MM.1S (cell line): ENCODE measurements at regions not wholly inside any gene's neighbourhood (a gene's known extent, or its start where the extent isn't known, plus 50 kb on each side); places are given as distances from the start of the nearest gene placed in this dataset.

ENCODE experiments used
- DNase-seq: peaks from one replicate; pipeline ENCODE4 v3.0.0-alpha.2; 2015
- H2AFZ ChIP-seq: fragments of 300-600 bp; sonication (generic); 2 replicates; pipeline ENCODE4 v1.6.0; 2016; ENCODE audit warnings: antibody characterized with exemption, low read length
- H3F3A ChIP-seq: fragments of 300-600 bp; sonication (generic); 2 replicates; pipeline ENCODE4 v1.6.1; 2016; ENCODE audit warnings: mild to moderate bottlenecking, antibody characterized with exemption, low read length, moderate library complexity, mixed read lengths; ENCODE audit not compliant: insufficient read depth
- H3K27ac ChIP-seq: fragments of 300-600 bp; sonication (generic); 2 replicates; pipeline ENCODE4 v1.5.1; 2016; ENCODE audit warnings: mild to moderate bottlenecking, low read length
- H3K27me3 ChIP-seq: fragments of 300-600 bp; sonication (generic); replicated peaks from 2 replicates; pipeline ENCODE4 v1.6.0; 2016; ENCODE audit warnings: low read length; ENCODE audit not compliant: insufficient read depth
- H3K36me3 ChIP-seq: fragments of 300-600 bp; sonication (generic); replicated peaks from 2 replicates; pipeline ENCODE4 v1.6.1; 2016; ENCODE audit warnings: mild to moderate bottlenecking, low read length, mixed read lengths; ENCODE audit not compliant: insufficient read depth
- H3K4me1 ChIP-seq: fragments of 300-600 bp; sonication (generic); 2 replicates; pipeline ENCODE4 v1.6.1; 2016; ENCODE audit warnings: low read length, mixed read lengths
- H3K4me2 ChIP-seq: fragments of 300-600 bp; sonication (generic); 2 replicates; pipeline ENCODE4 v1.6.0; 2016; ENCODE audit warnings: low read depth, low read length
- H3K4me3 ChIP-seq: fragments of 300-600 bp; sonication (generic); 2 replicates; pipeline ENCODE4 v1.5.1; 2016; ENCODE audit warnings: low read length, mixed read lengths
- H3K79me2 ChIP-seq: fragments of 300-600 bp; sonication (generic); 2 replicates; pipeline ENCODE4 v1.6.1; 2016; ENCODE audit warnings: mixed run types, low read length, mixed read lengths
- H3K9ac ChIP-seq: fragments of 300-600 bp; sonication (generic); 2 replicates; pipeline ENCODE4 v1.6.1; 2016; ENCODE audit warnings: low read length, mixed read lengths
- H3K9me2 ChIP-seq: fragments of 300-600 bp; sonication (generic); replicated peaks from 2 replicates; pipeline ENCODE4 v1.6.1; 2016; ENCODE audit warnings: mild to moderate bottlenecking, low read length, mixed read lengths; ENCODE audit not compliant: insufficient read depth
- H3K9me3 ChIP-seq: fragments of 300-600 bp; sonication (generic); replicated peaks from 2 replicates; pipeline ENCODE4 v1.6.1; 2016; ENCODE audit warnings: mild to moderate bottlenecking, low read length, mixed read lengths; ENCODE audit not compliant: insufficient read depth
- H4K20me1 ChIP-seq: fragments of 300-600 bp; sonication (generic); 2 replicates; pipeline ENCODE4 v1.6.1; 2016; ENCODE audit warnings: mild to moderate bottlenecking, low read length, moderate library complexity, mixed read lengths; ENCODE audit not compliant: insufficient read depth
- CTCF ChIP-seq: fragments of 300-600 bp; sonication (generic); IDR thresholded peaks from 2 replicates; pipeline ENCODE4 v1.5.1; 2016; ENCODE audit warnings: antibody characterized with exemption, low read length, mixed read lengths
- EZH2 ChIP-seq: fragments of 300-600 bp; sonication (generic); optimal IDR thresholded peaks from 2 replicates; pipeline ENCODE3; 2017; ENCODE audit warnings: low read depth, mild to moderate bottlenecking, antibody characterized with exemption, low read length, mixed read lengths
- EZH2phosphoT487 ChIP-seq: fragments of 300-600 bp; sonication (generic); IDR thresholded peaks from 2 replicates; pipeline ENCODE4 v1.6.1; 2018; ENCODE audit warnings: antibody characterized with exemption, low read length

DNA sequence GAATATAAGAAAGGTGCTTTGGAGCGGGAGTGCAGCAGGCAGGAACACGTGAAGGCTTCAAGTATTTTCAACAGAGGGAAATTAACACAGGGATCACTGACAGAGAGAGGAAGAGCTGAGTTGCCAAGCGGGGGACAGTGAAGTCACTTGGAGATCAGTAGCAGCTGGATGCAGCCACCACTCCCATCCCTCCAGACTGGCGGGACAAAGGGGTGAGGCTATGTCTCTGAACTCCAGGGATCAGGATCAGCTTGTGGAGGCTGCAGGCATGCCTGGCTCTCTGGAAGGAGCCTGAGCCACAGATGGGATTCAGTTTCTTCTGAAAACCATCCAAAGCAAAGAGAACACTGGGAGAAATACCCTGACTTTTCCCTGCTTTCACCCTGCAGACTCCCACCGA is 113.7 kb upstream of the IRX3 start:
- H3K27me3 ChIP-seq = no peaks in the 10 kb centered on the region
- H3K9me3 ChIP-seq = no peaks in the 10 kb centered on the region
- TF ChIP-seq EZH2phosphoT487 = no peak
- no peak for TF ChIP-seq EZH2
- TF ChIP-seq CTCF = no peak
- no peak overlapping the region for H3K9ac ChIP-seq
- H3K4me3 ChIP-seq = no peak overlapping the region
- no peaks in the 10 kb centered on the region for H3K36me3 ChIP-seq
- no peaks in the 10 kb centered on the region for H4K20me1 ChIP-seq
- DNase-seq = no peak
- H3K4me1 ChIP-seq = no peaks in the 10 kb centered on the region
- H3K27ac ChIP-seq = no peak overlapping the region
- no peak overlapping the region for H2AFZ ChIP-seq
- H3F3A ChIP-seq = no peaks in the 10 kb centered on the region
- no peaks in the 10 kb centered on the region for H3K9me2 ChIP-seq
- no peak overlapping the region for H3K4me2 ChIP-seq
- no peaks in the 10 kb centered on the region for H3K79me2 ChIP-seq

DNA sequence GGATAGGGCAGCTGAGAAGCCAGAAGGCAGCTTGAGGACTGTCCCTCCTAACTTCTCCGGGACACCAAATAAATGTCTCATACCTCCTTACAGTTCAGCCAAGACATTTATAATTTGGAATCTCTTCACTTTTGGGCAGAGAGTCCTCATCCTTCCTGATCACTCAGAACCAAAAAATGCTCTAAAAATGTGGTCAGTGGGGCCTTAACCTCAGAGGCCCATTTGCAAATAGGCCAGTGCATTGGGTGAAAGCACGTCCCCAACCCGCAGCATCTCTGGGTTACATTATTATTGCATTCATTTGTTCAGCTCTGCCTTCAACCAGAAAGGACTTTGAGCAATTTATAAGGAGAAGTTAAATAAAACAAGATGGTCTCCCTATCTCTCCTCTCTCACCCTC is 112.4 kb upstream of the IRX3 start:
- Histone ChIP-seq H3K27ac (no peak overlapping the region), H3K9me2 (no peaks in the 10 kb centered on the region), H3K36me3 (no peaks in the 10 kb centered on the region), H3K79me2 (no peaks in the 10 kb centered on the region), H3K27me3 (no peaks in the 10 kb centered on the region), H4K20me1 (no peaks in the 10 kb centered on the region), H3K9ac (no peak overlapping the region), H2AFZ (no peak overlapping the region), H3K9me3 (no peaks in the 10 kb centered on the region), H3K4me3 (no peak overlapping the region), H3K4me1 (no peaks in the 10 kb centered on the region), H3F3A (no peaks in the 10 kb centered on the region), H3K4me2 (no peak overlapping the region)
- no peak for DNase-seq
- no peak for TF ChIP-seq EZH2phosphoT487
- no peak for TF ChIP-seq EZH2
- no peak for TF ChIP-seq CTCF

DNA sequence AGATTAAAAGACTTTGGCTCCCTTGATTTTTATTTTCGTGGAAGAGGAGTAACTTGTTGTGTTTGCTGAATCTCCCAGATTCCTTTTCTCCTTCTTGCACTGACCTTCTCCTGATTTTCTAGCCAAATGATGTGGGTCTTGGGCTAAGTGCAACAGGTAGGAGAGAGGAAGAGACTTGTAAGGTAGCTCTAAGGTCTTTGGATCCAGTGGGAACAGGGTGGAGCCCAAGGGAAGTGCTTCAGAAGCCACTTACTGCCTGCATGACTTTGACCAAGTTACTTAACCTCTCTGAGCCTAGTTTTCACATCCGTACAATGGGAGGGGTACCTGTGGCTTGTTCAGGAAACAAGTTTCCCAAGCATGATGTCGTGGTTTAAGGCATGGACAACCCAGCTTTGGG is 111.3 kb upstream of the IRX3 start:
- Histone ChIP-seq H3K9ac (no peak overlapping the region), H4K20me1 (no peaks in the 10 kb centered on the region), H2AFZ (no peak overlapping the region), H3K4me1 (no peaks in the 10 kb centered on the region), H3K36me3 (no peaks in the 10 kb centered on the region), H3K27ac (no peak overlapping the region), H3K4me2 (no peak overlapping the region), H3K79me2 (no peaks in the 10 kb centered on the region), H3F3A (no peaks in the 10 kb centered on the region), H3K9me3 (no peaks in the 10 kb centered on the region), H3K9me2 (no peaks in the 10 kb centered on the region), H3K27me3 (no peaks in the 10 kb centered on the region), H3K4me3 (no peak overlapping the region)
- no peak for DNase-seq
- TF ChIP-seq EZH2phosphoT487 (no peak), CTCF (no peak), EZH2 (no peak)
